PC-3 (cell line): ENCODE measurements at regions not wholly inside any gene's neighbourhood (a gene's known extent, or its start where the extent isn't known, plus 50 kb on each side); places are given as distances from the start of the nearest gene placed in this dataset.

Experiments used
- EZH2 ChIP-seq: fragments of 300-600 bp; sonication (generic); IDR thresholded peaks from one replicate; pipeline ENCODE4 v1.6.1; 2017; ENCODE audit warnings: antibody characterized with exemption, mild to moderate bottlenecking, low read length; ENCODE audit not compliant: unreplicated experiment
- EZH2phosphoT487 ChIP-seq: fragments of 300-600 bp; sonication (generic); IDR thresholded peaks from 2 replicates; pipeline ENCODE4 v1.6.1; 2018; ENCODE audit warnings: mild to moderate bottlenecking, antibody characterized with exemption, low read length, borderline replicate concordance
- TF ChIP-seq, protein P1 (sequence below): fragments of 300-600 bp; sonication (generic); conservative IDR thresholded peaks from 2 replicates; pipeline ENCODE4 v1.5.1; 2017; ENCODE audit warnings: antibody characterized with exemption, low read depth, mild to moderate bottlenecking, low read length

DNA sequence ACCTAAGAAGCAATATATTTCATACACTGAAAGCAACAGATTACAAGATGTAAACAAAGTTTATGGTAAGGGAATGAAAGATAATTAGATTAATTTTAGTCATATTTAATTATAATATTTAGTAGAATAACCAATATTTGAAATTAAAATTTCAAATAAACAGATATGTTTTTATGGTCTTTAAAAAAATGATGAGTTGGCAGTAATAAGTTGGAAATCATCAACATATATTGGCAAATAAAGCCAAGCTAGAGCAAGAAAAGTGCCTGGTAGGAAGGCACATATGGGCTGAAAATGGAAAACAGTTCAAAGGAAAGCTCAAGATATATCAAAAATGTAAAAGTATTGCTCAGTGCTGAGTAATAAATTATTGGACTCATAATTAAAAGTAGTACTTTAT, 1274.0 kb downstream of the AMY1C start:
- TF ChIP-seq, protein P1, sequence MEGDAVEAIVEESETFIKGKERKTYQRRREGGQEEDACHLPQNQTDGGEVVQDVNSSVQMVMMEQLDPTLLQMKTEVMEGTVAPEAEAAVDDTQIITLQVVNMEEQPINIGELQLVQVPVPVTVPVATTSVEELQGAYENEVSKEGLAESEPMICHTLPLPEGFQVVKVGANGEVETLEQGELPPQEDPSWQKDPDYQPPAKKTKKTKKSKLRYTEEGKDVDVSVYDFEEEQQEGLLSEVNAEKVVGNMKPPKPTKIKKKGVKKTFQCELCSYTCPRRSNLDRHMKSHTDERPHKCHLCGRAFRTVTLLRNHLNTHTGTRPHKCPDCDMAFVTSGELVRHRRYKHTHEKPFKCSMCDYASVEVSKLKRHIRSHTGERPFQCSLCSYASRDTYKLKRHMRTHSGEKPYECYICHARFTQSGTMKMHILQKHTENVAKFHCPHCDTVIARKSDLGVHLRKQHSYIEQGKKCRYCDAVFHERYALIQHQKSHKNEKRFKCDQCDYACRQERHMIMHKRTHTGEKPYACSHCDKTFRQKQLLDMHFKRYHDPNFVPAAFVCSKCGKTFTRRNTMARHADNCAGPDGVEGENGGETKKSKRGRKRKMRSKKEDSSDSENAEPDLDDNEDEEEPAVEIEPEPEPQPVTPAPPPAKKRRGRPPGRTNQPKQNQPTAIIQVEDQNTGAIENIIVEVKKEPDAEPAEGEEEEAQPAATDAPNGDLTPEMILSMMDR, result no peak
- TF ChIP-seq EZH2phosphoT487, result no peak
- no peak for TF ChIP-seq EZH2
